H9 (cell line): ENCODE measurements at regions not wholly inside any gene's neighbourhood (a gene's known extent, or its start where the extent isn't known, plus 50 kb on each side); places are given as distances from the start of the nearest gene placed in this dataset.

ENCODE experiments used
- DNase-seq: peaks from one replicate; pipeline ENCODE4 v3.0.0-alpha.2; 2017
- H2AFZ ChIP-seq: one replicate; pipeline ENCODE4 v1.6.1; 2013; ENCODE audit warnings: mild to moderate bottlenecking, low read length, control low read depth, moderate library complexity
- H2AK5ac ChIP-seq: 2 replicates; pipeline ENCODE4 v1.6.1; 2013; ENCODE audit warnings: low read length, control low read depth, mixed read lengths; ENCODE audit not compliant: insufficient read length
- H2BK120ac ChIP-seq: one replicate; pipeline ENCODE4 v1.6.1; 2013; ENCODE audit warnings: low read depth, mild to moderate bottlenecking, low read length, control low read depth, inconsistent platforms; ENCODE audit not compliant: poor library complexity, severe bottlenecking
- H2BK12ac ChIP-seq: 2 replicates; pipeline ENCODE4 v1.6.1; 2013; ENCODE audit warnings: low read length, control low read depth, mixed read lengths, low read depth; ENCODE audit not compliant: insufficient read length
- H2BK15ac ChIP-seq: 2 replicates; pipeline ENCODE4 v1.6.1; 2013; ENCODE audit warnings: low read depth, low read length, control low read depth
- H2BK20ac ChIP-seq: one replicate; pipeline ENCODE4 v1.6.1; 2013; ENCODE audit warnings: low read depth, mild to moderate bottlenecking, low read length, control low read depth, inconsistent platforms; ENCODE audit not compliant: poor library complexity, severe bottlenecking
- H2BK5ac ChIP-seq: 2 replicates; pipeline ENCODE4 v1.6.1; 2013; ENCODE audit warnings: low read length, control low read depth, mixed read lengths; ENCODE audit not compliant: insufficient read length
- H3K14ac ChIP-seq: 2 replicates; pipeline ENCODE4 v1.6.1; 2013; ENCODE audit warnings: low read length, control low read depth; ENCODE audit not compliant: insufficient read depth
- H3K18ac ChIP-seq: 2 replicates; pipeline ENCODE4 v1.6.1; 2013; ENCODE audit warnings: low read depth, mild to moderate bottlenecking, mixed read lengths, low read length, control low read depth; ENCODE audit not compliant: insufficient read length
- H3K23ac ChIP-seq: 2 replicates; pipeline ENCODE4 v1.6.1; 2013; ENCODE audit warnings: low read length, control low read depth, mixed read lengths, low read depth; ENCODE audit not compliant: insufficient read length
- H3K23me2 ChIP-seq: 2 replicates; pipeline ENCODE4 v1.6.1; 2013; ENCODE audit warnings: low read depth, mild to moderate bottlenecking, mixed read lengths, low read length, control low read depth; ENCODE audit not compliant: insufficient read length, poor library complexity, severe bottlenecking
- H3K27ac ChIP-seq: 2 replicates; pipeline ENCODE4 v1.5.1; 2013; ENCODE audit warnings: low read length, control low read depth, mixed read lengths, low read depth; ENCODE audit not compliant: insufficient read length
- H3K27me3 ChIP-seq: 2 replicates; pipeline ENCODE4 v1.6.1; 2013; ENCODE audit warnings: low read length, control low read depth, inconsistent platforms; ENCODE audit not compliant: insufficient read depth
- H3K4ac ChIP-seq: 2 replicates; pipeline ENCODE4 v1.6.1; 2013; ENCODE audit warnings: low read depth, mild to moderate bottlenecking, control low read depth, inconsistent platforms, low read length, moderate library complexity
- H3K4me1 ChIP-seq: 2 replicates; pipeline ENCODE4 v1.6.1; 2013; ENCODE audit warnings: low read length, control low read depth, inconsistent platforms; ENCODE audit not compliant: insufficient read depth
- H3K4me2 ChIP-seq: 2 replicates; pipeline ENCODE4 v1.6.1; 2013; ENCODE audit warnings: low read length, control low read depth, mixed read lengths; ENCODE audit not compliant: insufficient read length, insufficient read depth
- H3K56ac ChIP-seq: 2 replicates; pipeline ENCODE4 v1.6.1; 2013; ENCODE audit warnings: low read depth, mild to moderate bottlenecking, mixed read lengths, low read length, control low read depth; ENCODE audit not compliant: insufficient read length
- H3K79me1 ChIP-seq: 2 replicates; pipeline ENCODE4 v1.6.1; 2013; ENCODE audit warnings: low read depth, mild to moderate bottlenecking, moderate library complexity, low read length, control low read depth, inconsistent platforms; ENCODE audit not compliant: insufficient read depth, poor library complexity, severe bottlenecking
- H3K79me2 ChIP-seq: 2 replicates; pipeline ENCODE4 v1.6.1; 2013; ENCODE audit warnings: low read length, control low read depth, inconsistent platforms; ENCODE audit not compliant: insufficient read depth
- H3K9ac ChIP-seq: 2 replicates; pipeline ENCODE4 v1.6.1; 2013; ENCODE audit warnings: low read length, control low read depth, mixed read lengths; ENCODE audit not compliant: insufficient read length; ENCODE audit errors: extremely low read depth
- H3K9me3 ChIP-seq: one replicate; pipeline ENCODE4 v1.6.1; 2013; ENCODE audit warnings: low read depth, low read length, inconsistent platforms; ENCODE audit not compliant: control insufficient read depth
- H3T11ph ChIP-seq: one replicate; pipeline ENCODE4 v1.6.1; 2013; ENCODE audit warnings: mild to moderate bottlenecking, low read length, control low read depth, inconsistent platforms
- H4K20me1 ChIP-seq: one replicate; pipeline ENCODE4 v1.6.1; 2013; ENCODE audit not compliant: control insufficient read depth, insufficient read length, insufficient read depth
- H4K5ac ChIP-seq: 2 replicates; pipeline ENCODE4 v1.6.1; 2013; ENCODE audit warnings: low read depth, mild to moderate bottlenecking, mixed read lengths, low read length, control low read depth; ENCODE audit not compliant: insufficient read length
- H4K8ac ChIP-seq: replicated peaks from 2 replicates; pipeline ENCODE4 v1.6.1; 2013; ENCODE audit warnings: low read length, control low read depth, mixed read lengths, low read depth; ENCODE audit not compliant: insufficient read length
- H4K91ac ChIP-seq: 2 replicates; pipeline ENCODE4 v1.6.1; 2013; ENCODE audit warnings: low read depth, mild to moderate bottlenecking, moderate library complexity, mixed read lengths, low read length, control low read depth; ENCODE audit not compliant: insufficient read length
- H3K27ac Mint-ChIP-seq, 3 experiments: 2 replicates in 2 of 3; 3 replicates in 1 of 3; pipeline ENCODE4 v1.8.0; 2020 to 2021; ENCODE audit warnings: mixed read lengths in 3 of 3, mild to moderate bottlenecking in 1 of 3, moderate library complexity in 1 of 3
- H3K27me3 Mint-ChIP-seq: 2 replicates; pipeline ENCODE4 v1.8.0; 2021; ENCODE audit warnings: low read depth, mild to moderate bottlenecking, moderate library complexity, mixed read lengths
- H3K36me3 Mint-ChIP-seq, 3 experiments: 2 replicates in 2 of 3; 3 replicates in 1 of 3; pipeline ENCODE4 v1.8.0; 2020 to 2021; ENCODE audit warnings: low read depth in 3 of 3, mixed read lengths in 3 of 3; ENCODE audit not compliant: insufficient read depth in 1 of 3
- H3K4me1 Mint-ChIP-seq, 2 experiments: 2 replicates each; pipeline ENCODE4 v1.8.0; 2020; ENCODE audit warnings: mixed read lengths in 2 of 2
- H3K4me3 Mint-ChIP-seq, 2 experiments: 2 replicates in 1 of 2; 3 replicates in 1 of 2; pipeline ENCODE4 v1.8.0; 2020 to 2021; ENCODE audit warnings: mild to moderate bottlenecking in 2 of 2, mixed read lengths in 2 of 2, moderate library complexity in 1 of 2
- H3K9me3 Mint-ChIP-seq, 2 experiments: 2 replicates in 1 of 2; 3 replicates in 1 of 2; pipeline ENCODE4 v1.8.0; 2020; ENCODE audit warnings: mild to moderate bottlenecking in 2 of 2, mixed read lengths in 2 of 2, moderate library complexity in 1 of 2
- CTCF ChIP-seq: fragments of 200-600 bp; sonication (generic); conservative IDR thresholded peaks from 3 replicates; pipeline ENCODE4 v1.8.0; 2021; ENCODE audit warnings: antibody characterized with exemption, mild to moderate bottlenecking
- WGBS: extraction: QIAGEN DNeasy Blood & Tissue Kit; methylation state at CpG from one replicate; pipeline ENCODE4 v1.1.7; 2013; ENCODE audit warnings: missing lambda C conversion rate, low lambda C conversion rate, mixed read lengths; ENCODE audit not compliant: insufficient read length; ENCODE audit errors: extremely low coverage; 5-methylcytosine and 5-hydroxymethylcytosine counted together

GRCh38 chr20:46840054-46840729, 54.5 kb upstream of the EYA2 start:
- no peak overlapping the region for H2BK20ac ChIP-seq
- H3K79me1 ChIP-seq = no peaks in the 10 kb centered on the region
- H2BK15ac ChIP-seq = no peak overlapping the region
- no peak overlapping the region for H3K23ac ChIP-seq
- H3K27ac ChIP-seq = no peak overlapping the region
- no peaks in the 10 kb centered on the region for H3K9me3 ChIP-seq
- no peaks in the 10 kb centered on the region for H3K23me2 ChIP-seq
- H4K91ac ChIP-seq = no peak overlapping the region
- no peak overlapping the region for H3K4ac ChIP-seq
- H4K20me1 ChIP-seq = no peaks in the 10 kb centered on the region
- no peak overlapping the region for H3T11ph ChIP-seq
- H3K14ac ChIP-seq = no peak overlapping the region; the same call in 1 of the 2 replicates
- no peak overlapping the region for H3K4me2 ChIP-seq
- no peak overlapping the region for H2AK5ac ChIP-seq
- H3K27me3 ChIP-seq = no peaks in the 10 kb centered on the region
- no peak for DNase-seq
- H2BK5ac ChIP-seq = no peak overlapping the region
- peaks cover 16 to 20% of the 10 kb centered on the region in 2 experiments for H3K4me1 Mint-ChIP-seq
- no peaks in the 10 kb centered on the region for H3K79me2 ChIP-seq
- no peaks in the 10 kb centered on the region for H3K36me3 Mint-ChIP-seq
- no peak overlapping the region for H3K27ac Mint-ChIP-seq
- no peak overlapping the region for H2BK12ac ChIP-seq
- no CpG with 5 or more reads among the region's 4 CpGs for WGBS
- no peak overlapping the region for H4K5ac ChIP-seq
- H3K56ac ChIP-seq = no peak overlapping the region
- no peaks in the 10 kb centered on the region; the same call in 1 of the 2 replicates for H3K4me1 ChIP-seq
- H3K4me3 Mint-ChIP-seq = no peak overlapping the region
- H2BK120ac ChIP-seq = no peak overlapping the region
- TF ChIP-seq CTCF = no peak
- H3K9ac ChIP-seq = no peak overlapping the region
- H3K9me3 Mint-ChIP-seq = no peaks in the 10 kb centered on the region
- no peaks in the 10 kb centered on the region; the same call in 1 of the 2 replicates for H3K27me3 Mint-ChIP-seq
- H2AFZ ChIP-seq = no peak overlapping the region
- no peak overlapping the region for H4K8ac ChIP-seq
- no peak overlapping the region for H3K18ac ChIP-seq
